ENCODE measurements at regions not wholly inside any gene's neighbourhood (a gene's known extent, or its start where the extent isn't known, plus 50 kb on each side); places are given as distances from the start of the nearest gene placed in this dataset.
A peak's percentile ranks its signal among the peaks of the same experiment; 100 is the strongest.
"Not testable (repeated sequence)": the region's sequence is repeated elsewhere in the genome, so short reads cannot be mapped to it uniquely, and the experiment has no call there.

- Histone ChIP-seq H3K27ac (no peak overlapping the region), H3K9me3 (replicated peaks in 1 of 11) (peaks cover 0 to 9% (median 5%) of the 10 kb centered on the region in 11 experiments; a peak in 9 of 22 replicates), H3K27me3 (no peaks in the 10 kb centered on the region), H3K4me2 (peak overlapping the region in 3 of 11 experiments; percentile 18 to 25 (median 18); a peak in 2 of 22 replicates), H4K20me1 (no peaks in the 10 kb centered on the region), H3K36me3 (no peaks in the 10 kb centered on the region), H3K9ac (no peak overlapping the region), H3K4me3 (no peak overlapping the region), H3K4me1 (peaks cover 0 to 8% (median 0%) of the 10 kb centered on the region in 10 experiments; a peak in 2 of 20 replicates)
- TF ChIP-seq Cebpa-rat (IDR thresholded peaks at IDR 0.05) = no peak
These were observed 106.8 kb downstream of the LMO4 start for GRCh38 chr1:87435484-87435883.

- not testable (repeated sequence) for H3K9me3 ChIP-seq (replicated peaks in 1 of 11); H3K4me3 ChIP-seq; H4K20me1 ChIP-seq; H3K27me3 ChIP-seq; H3K27ac ChIP-seq; H3K4me2 ChIP-seq; H3K36me3 ChIP-seq; H3K4me1 ChIP-seq; H3K9ac ChIP-seq
These were observed 107.4 kb downstream of the LMO4 start for GRCh38 chr1:87436115-87436514.

- Histone ChIP-seq H3K9me3 (replicated peaks in 1 of 11) (0 out of 22 replicates have a peak, but pooled peaks cover 0 to under 1% (median 0%) of the 10 kb centered on the region in 11 experiments), H3K36me3 (no peaks in the 10 kb centered on the region), H3K4me1 (peaks cover 0 to 8% (median 0%) of the 10 kb centered on the region in 10 experiments; a peak in 2 of 20 replicates), H3K27me3 (no peaks in the 10 kb centered on the region), H3K9ac (no peak overlapping the region), H3K27ac (no peak overlapping the region), H3K4me3 (no peak overlapping the region), H4K20me1 (no peaks in the 10 kb centered on the region), H3K4me2 (no peak overlapping the region)
- TF ChIP-seq Cebpa-rat (IDR thresholded peaks at IDR 0.05) = no peak
These were observed 107.9 kb downstream of the LMO4 start for GRCh38 chr1:87436534-87436933.

- no peak for TF ChIP-seq Cebpa-rat (IDR thresholded peaks at IDR 0.05)
These were observed 109.1 kb downstream of the LMO4 start for GRCh38 chr1:87437663-87438295.

GRCh38 chr1:87439821-87440220 lies 111.1 kb downstream of the LMO4 start:
- no peaks in the 10 kb centered on the region for H4K20me1 ChIP-seq
- H3K36me3 ChIP-seq = 0 out of 22 replicates have a peak, but pooled peaks cover 0 to 5% (median 0%) of the 10 kb centered on the region in 11 experiments
- H3K4me2 ChIP-seq = no peak overlapping the region
- no peak overlapping the region for H3K27ac ChIP-seq
- peaks cover 0 to 8% (median 0%) of the 10 kb centered on the region in 10 experiments; a peak in 2 of 20 replicates for H3K4me1 ChIP-seq
- H3K27me3 ChIP-seq = no peaks in the 10 kb centered on the region
- no peak overlapping the region for H3K4me3 ChIP-seq
- H3K9me3 ChIP-seq (replicated peaks in 1 of 11) = peaks cover 14 to 23% (median 19%) of the 10 kb centered on the region in 11 experiments
- no peak for TF ChIP-seq Cebpa-rat (IDR thresholded peaks at IDR 0.05)
- H3K9ac ChIP-seq = no peak overlapping the region

More at GRCh38 chr1:87437663-87438295, 109.1 kb downstream of the LMO4 start:
- H3K9me3 ChIP-seq (replicated peaks in 1 of 11) = peaks cover 0 to 3% (median 0%) of the 10 kb centered on the region in 11 experiments; a peak in 5 of 22 replicates
- H4K20me1 ChIP-seq = no peaks in the 10 kb centered on the region
- no peak overlapping the region for H3K4me3 ChIP-seq
- H3K36me3 ChIP-seq = no peaks in the 10 kb centered on the region
- no peak overlapping the region for H3K27ac ChIP-seq
- H3K4me1 ChIP-seq = peaks cover 0 to 8% (median 0%) of the 10 kb centered on the region in 10 experiments; a peak in 2 of 20 replicates
- H3K9ac ChIP-seq = no peak overlapping the region
- no peaks in the 10 kb centered on the region for H3K27me3 ChIP-seq
- no peak overlapping the region for H3K4me2 ChIP-seq

- Histone ChIP-seq H3K27ac (no peak overlapping the region; a peak in 1 of 22 replicates), H3K36me3 (0 out of 22 replicates have a peak, but pooled peaks cover 0 to 5% (median 0%) of the 10 kb centered on the region in 11 experiments), H3K27me3 (no peaks in the 10 kb centered on the region), H3K4me2 (peak overlapping the region in 8 of 11 experiments; percentile 7 to 68 (median 41); a peak in 14 of 22 replicates), H3K9ac (no peak overlapping the region), H4K20me1 (no peaks in the 10 kb centered on the region), H3K4me3 (no peak overlapping the region), H3K4me1 (peaks cover 0 to 41% (median 27%) of the 10 kb centered on the region in 10 experiments; a peak in 13 of 20 replicates), H3K9me3 (replicated peaks in 1 of 11) (peaks cover 6 to 22% (median 14%) of the 10 kb centered on the region in 11 experiments)
- TF ChIP-seq Cebpa-rat (IDR thresholded peaks at IDR 0.05) = no peak
These were observed 120.8 kb downstream of the LMO4 start for GRCh38 chr1:87449348-87449963.

GRCh38 chr1:87450136-87450535 lies 121.5 kb downstream of the LMO4 start:
- Histone ChIP-seq H3K4me3 (no peak overlapping the region), H3K36me3 (no peaks in the 10 kb centered on the region), H3K4me1 (peaks cover 0 to 41% (median 27%) of the 10 kb centered on the region in 10 experiments; a peak in 13 of 20 replicates), H3K4me2 (peak overlapping the region in 8 of 11 experiments; percentile 7 to 68 (median 41); a peak in 14 of 22 replicates), H3K27ac (no peak overlapping the region), H3K9me3 (replicated peaks in 1 of 11) (peaks cover 5 to 22% (median 14%) of the 10 kb centered on the region in 11 experiments; a peak in 17 of 22 replicates), H3K9ac (no peak overlapping the region), H3K27me3 (no peaks in the 10 kb centered on the region), H4K20me1 (no peaks in the 10 kb centered on the region)
- TF ChIP-seq Cebpa-rat (IDR thresholded peaks at IDR 0.05) = no peak

GRCh38 chr1:87450615-87451209 lies 122.0 kb downstream of the LMO4 start:
- H3K36me3 ChIP-seq = no peaks in the 10 kb centered on the region
- H3K27ac ChIP-seq = no peak overlapping the region
- no peak overlapping the region for H3K4me3 ChIP-seq
- no peak for TF ChIP-seq Cebpa-rat (IDR thresholded peaks at IDR 0.05)
- H3K9ac ChIP-seq = no peak overlapping the region
- H3K9me3 ChIP-seq (replicated peaks in 1 of 11) = peaks cover 5 to 21% (median 15%) of the 10 kb centered on the region in 11 experiments; a peak in 17 of 22 replicates
- peak overlapping the region in 6 of 11 experiments; percentile 5 to 68 (median 56); a peak in 9 of 22 replicates for H3K4me2 ChIP-seq
- H3K27me3 ChIP-seq = no peaks in the 10 kb centered on the region
- H4K20me1 ChIP-seq = no peaks in the 10 kb centered on the region
- peaks cover 0 to 41% (median 27%) of the 10 kb centered on the region in 10 experiments; a peak in 13 of 20 replicates for H3K4me1 ChIP-seq

Data from BLaER1 treated with 17β-estradiol and CSF1 and Interleukin-3, amounts not matched to agents 10 nM and 100 nM (cell line).